Lower leg skin (tissue), 3 donors: ENCODE measurements at regions not wholly inside any gene's neighbourhood (a gene's known extent, or its start where the extent isn't known, plus 50 kb on each side); places are given as distances from the start of the nearest gene placed in this dataset.

ENCODE experiments used
- POLR2A ChIP-seq, 2 donors: fragments of 450-650 bp; IDR thresholded peaks; one replicate each; pipeline ENCODE4 v1.6.1; 2016 to 2017; ENCODE audit warnings: antibody characterized with exemption in 2 of 2, mild to moderate bottlenecking in 1 of 2, moderate library complexity in 1 of 2
- TF ChIP-seq, protein P1 (sequence below), 3 donors: fragments of 450-650 bp; IDR thresholded peaks; one replicate each; pipeline ENCODE4 v1.5.1; 2016; ENCODE audit warnings: antibody characterized with exemption in 3 of 3, mild to moderate bottlenecking in 3 of 3, moderate library complexity in 2 of 3

DNA sequence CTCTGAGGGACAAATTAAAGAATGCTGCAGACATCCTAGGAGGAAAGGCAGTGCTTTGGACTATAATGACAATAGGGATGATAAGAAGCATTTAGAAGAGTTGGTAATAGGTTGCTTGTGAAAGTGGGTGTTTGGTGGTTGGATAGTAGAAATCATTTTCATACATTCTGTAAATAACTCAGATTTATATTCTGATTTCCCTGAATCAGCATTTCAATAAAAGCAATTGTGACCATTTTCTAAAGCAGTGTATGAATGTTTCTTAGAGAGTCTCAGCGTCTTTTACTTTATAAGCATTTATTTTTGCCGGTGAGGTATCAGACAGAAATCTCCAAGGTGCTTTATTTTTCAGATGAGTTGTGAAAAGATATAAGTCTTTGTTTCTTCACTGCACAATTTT is 1099.0 kb upstream of the LRRTM1 start:
- TF ChIP-seq, protein P1, sequence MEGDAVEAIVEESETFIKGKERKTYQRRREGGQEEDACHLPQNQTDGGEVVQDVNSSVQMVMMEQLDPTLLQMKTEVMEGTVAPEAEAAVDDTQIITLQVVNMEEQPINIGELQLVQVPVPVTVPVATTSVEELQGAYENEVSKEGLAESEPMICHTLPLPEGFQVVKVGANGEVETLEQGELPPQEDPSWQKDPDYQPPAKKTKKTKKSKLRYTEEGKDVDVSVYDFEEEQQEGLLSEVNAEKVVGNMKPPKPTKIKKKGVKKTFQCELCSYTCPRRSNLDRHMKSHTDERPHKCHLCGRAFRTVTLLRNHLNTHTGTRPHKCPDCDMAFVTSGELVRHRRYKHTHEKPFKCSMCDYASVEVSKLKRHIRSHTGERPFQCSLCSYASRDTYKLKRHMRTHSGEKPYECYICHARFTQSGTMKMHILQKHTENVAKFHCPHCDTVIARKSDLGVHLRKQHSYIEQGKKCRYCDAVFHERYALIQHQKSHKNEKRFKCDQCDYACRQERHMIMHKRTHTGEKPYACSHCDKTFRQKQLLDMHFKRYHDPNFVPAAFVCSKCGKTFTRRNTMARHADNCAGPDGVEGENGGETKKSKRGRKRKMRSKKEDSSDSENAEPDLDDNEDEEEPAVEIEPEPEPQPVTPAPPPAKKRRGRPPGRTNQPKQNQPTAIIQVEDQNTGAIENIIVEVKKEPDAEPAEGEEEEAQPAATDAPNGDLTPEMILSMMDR (IDR thresholded peaks at IDR 0.05): no peak
- no peak for TF ChIP-seq POLR2A (IDR thresholded peaks at IDR 0.05)
